SK-N-SH (cell line): ENCODE measurements at regions not wholly inside any gene's neighbourhood (a gene's known extent, or its start where the extent isn't known, plus 50 kb on each side); places are given as distances from the start of the nearest gene placed in this dataset.

ENCODE experiments used
- CTCF ChIA-PET: fragments of 300-600, 350-600 bp; formaldehyde crosslinking; extraction: SDS; loops from one replicate; lab custom pipeline; 2021; lab: Yijun Ruan, JAX
- POLR2A ChIA-PET: fragments of 350-600 bp; sonication (Branson Sonifier 250); formaldehyde crosslinking; extraction: SDS; loops from one replicate; lab custom pipeline; 2020; ENCODE audit warnings: antibody characterized with exemption, inconsistent platforms; lab: Yijun Ruan, JAX
- DNase-seq: peaks from one replicate; pipeline ENCODE4 v3.0.0; 2012
- H2AFZ ChIP-seq: fragments of 200-600 bp; sonication (generic); 2 replicates; pipeline ENCODE4 v1.8.1; 2016; ENCODE audit warnings: antibody characterized with exemption, mild to moderate bottlenecking, low read depth
- H3F3A ChIP-seq: fragments of 200-600 bp; sonication (generic); replicated peaks from 2 replicates; pipeline ENCODE3; 2016; ENCODE audit warnings: antibody characterized with exemption, mild to moderate bottlenecking; ENCODE audit not compliant: insufficient read depth
- H3K27ac ChIP-seq, 2 experiments: fragments of 200-500 bp in 1 of 2; fragments of 200-600 bp in 1 of 2; sonication (Bioruptor generic) in 1 of 2; sonication (generic), shearing (Covaris generic) in 1 of 2; 2 replicates each; pipeline versions ENCODE4 v1.5.1 to v1.6.1; 2014 to 2016; ENCODE audit warnings: low read depth in 2 of 2, inconsistent platforms in 1 of 2, low read length in 1 of 2, mild to moderate bottlenecking in 1 of 2, mixed read lengths in 1 of 2
- H3K27me3 ChIP-seq: fragments of 200-600 bp; sonication (generic), shearing (Covaris generic); 2 replicates; pipeline ENCODE4 v1.6.1; 2016; ENCODE audit warnings: mixed run types; ENCODE audit not compliant: insufficient read depth
- H3K36me3 ChIP-seq, 2 experiments: fragments of 200-500 bp in 1 of 2; fragments of 200-600 bp in 1 of 2; sonication (Bioruptor generic) in 1 of 2; sonication (generic) in 1 of 2; replicated peaks in 1 of 2; 2 replicates each; pipeline versions ENCODE3 to v1.5.1; 2014 to 2016; ENCODE audit warnings: low read length in 1 of 2, mild to moderate bottlenecking in 1 of 2; ENCODE audit not compliant: insufficient read depth in 2 of 2, control insufficient read depth in 1 of 2
- H3K4me1 ChIP-seq, 2 experiments: fragments of 200-500 bp in 1 of 2; fragments of 200-600 bp in 1 of 2; sonication (Bioruptor generic) in 1 of 2; sonication (generic), shearing (Covaris generic) in 1 of 2; 2 replicates each; pipeline versions ENCODE4 v1.5.1 to v1.6.1; 2014 to 2016; ENCODE audit warnings: low read depth in 1 of 2, low read length in 1 of 2, mixed run types in 1 of 2; ENCODE audit not compliant: insufficient read depth in 2 of 2, control insufficient read depth in 1 of 2
- H3K4me2 ChIP-seq: fragments of 200-600 bp; sonication (generic), shearing (Covaris generic); 2 replicates; pipeline ENCODE4 v1.6.1; 2017; ENCODE audit warnings: mixed run types
- H3K4me3 ChIP-seq, 2 experiments: fragments of 200-500 bp in 1 of 2; fragments of 200-600 bp in 1 of 2; sonication (Bioruptor generic) in 1 of 2; sonication (generic), shearing (Covaris generic) in 1 of 2; 2 replicates each; pipeline versions ENCODE4 v1.5.1 to v1.8.1; 2014 to 2016; ENCODE audit warnings: low read depth in 2 of 2, inconsistent platforms in 1 of 2, low read length in 1 of 2, mild to moderate bottlenecking in 1 of 2, mixed read lengths in 1 of 2, moderate library complexity in 1 of 2
- H3K79me2 ChIP-seq: fragments of 200-600 bp; sonication (generic); 2 replicates; pipeline ENCODE4 v1.8.1; 2017; ENCODE audit warnings: mild to moderate bottlenecking; ENCODE audit not compliant: insufficient read depth
- H3K9ac ChIP-seq: fragments of 200-600 bp; sonication (generic); 2 replicates; pipeline ENCODE4 v1.6.1; 2017; ENCODE audit warnings: mixed run types
- H3K9me2 ChIP-seq: fragments of 200-600 bp; sonication (generic); 2 replicates; pipeline ENCODE4 v1.6.1; 2017; ENCODE audit warnings: mixed run types
- H3K9me3 ChIP-seq: fragments of 200-600 bp; sonication (generic); 2 replicates; pipeline ENCODE4 v1.6.1; 2017; ENCODE audit warnings: mixed run types, mild to moderate bottlenecking, moderate library complexity
- H4K20me1 ChIP-seq: fragments of 200-600 bp; sonication (generic); 2 replicates; pipeline ENCODE4 v1.6.1; 2017; ENCODE audit warnings: mild to moderate bottlenecking, mixed run types; ENCODE audit not compliant: insufficient read depth
- CHD2 ChIP-seq: fragments of 150-350 bp; IDR thresholded peaks from 2 replicates; pipeline ENCODE4 v1.6.1; 2018; ENCODE audit warnings: low read length; ENCODE audit not compliant: partially characterized antibody
- CTCF ChIP-seq: fragments of 200-600 bp; sonication (generic); IDR thresholded peaks from 2 replicates; pipeline ENCODE4 v1.6.1; 2017; ENCODE audit warnings: antibody characterized with exemption, mild to moderate bottlenecking, moderate library complexity
- ELF1 ChIP-seq: IDR thresholded peaks from 2 replicates; pipeline ENCODE4 v1.4.0; 2012
- GABPA ChIP-seq: IDR thresholded peaks from 2 replicates; pipeline ENCODE4 v1.4.0; 2012; ENCODE audit warnings: low read depth, mild to moderate bottlenecking
- MEF2A ChIP-seq: IDR thresholded peaks from 2 replicates; pipeline ENCODE4 v1.4.0; 2012; ENCODE audit warnings: low read depth, borderline replicate concordance
- MXI1 ChIP-seq: IDR thresholded peaks from 2 replicates; pipeline ENCODE4 v1.6.1; 2012; ENCODE audit warnings: mild to moderate bottlenecking, low read depth, low read length, improper control_type of control experiment
- NRF1 ChIP-seq: IDR thresholded peaks from 2 replicates; pipeline ENCODE4 v1.6.1; 2012; ENCODE audit warnings: low read depth, mild to moderate bottlenecking, low read length
- PBX3 ChIP-seq: IDR thresholded peaks from 2 replicates; pipeline ENCODE4; 2012
- POLR2AphosphoS5 ChIP-seq: IDR thresholded peaks from 2 replicates; pipeline ENCODE4 v1.6.1; 2012; ENCODE audit warnings: low read depth, low read length
- RAD21 ChIP-seq: IDR thresholded peaks from 2 replicates; pipeline ENCODE4 v1.6.1; 2012; ENCODE audit warnings: mild to moderate bottlenecking, low read length
- SIN3A ChIP-seq: IDR thresholded peaks from 2 replicates; pipeline ENCODE4 v1.6.1; 2012; ENCODE audit warnings: low read depth, mild to moderate bottlenecking, low read length, moderate library complexity, borderline replicate concordance
- SMC3 ChIP-seq: IDR thresholded peaks from 2 replicates; pipeline ENCODE4 v1.6.1; 2012; ENCODE audit warnings: low read depth, low read length, improper control_type of control experiment
- TAF1 ChIP-seq: IDR thresholded peaks from 2 replicates; pipeline ENCODE4 v1.6.1; 2012; ENCODE audit warnings: low read depth, mild to moderate bottlenecking, low read length, moderate library complexity, borderline replicate concordance
- TCF12 ChIP-seq: IDR thresholded peaks from 2 replicates; pipeline ENCODE4 v1.4.0; 2012
- USF2 ChIP-seq: fragments of 150-350 bp; IDR thresholded peaks from 2 replicates; pipeline ENCODE4 v1.6.1; 2017; ENCODE audit warnings: antibody characterized with exemption, low read length, low read depth, borderline replicate concordance
- ZBTB33 ChIP-seq: IDR thresholded peaks from 2 replicates; pipeline ENCODE4 v1.4.0; 2012; ENCODE audit warnings: low read depth, borderline replicate concordance
- WGBS: methylation state at CpG from one replicate; pipeline ENCODE4 v1.1.6; 2017; ENCODE audit warnings: low lambda C conversion rate; 5-methylcytosine and 5-hydroxymethylcytosine counted together

GRCh38 chrX:47311932-47312774, 58.2 kb upstream of the ZNF157 start:
- Histone ChIP-seq H3K4me3 (no peak overlapping the region), H3K9me3 (no peaks in the 10 kb centered on the region), H3K27ac (no peak overlapping the region), H3K36me3 (no peaks in the 10 kb centered on the region), H3K27me3 (no peaks in the 10 kb centered on the region; the same call in 1 of the 2 replicates), H3K79me2 (no peaks in the 10 kb centered on the region), H3K9me2 (no peaks in the 10 kb centered on the region), H3K4me1 (no peaks in the 10 kb centered on the region), H4K20me1 (no peaks in the 10 kb centered on the region), H2AFZ (no peak overlapping the region), H3F3A (no peaks in the 10 kb centered on the region), H3K4me2 (no peak overlapping the region), H3K9ac (no peak overlapping the region)
- DNase-seq, result peak; percentile 44
- WGBS, result 32% methylated on average over 19 of the region's 19 CpGs
- POLR2A ChIA-PET, result no interaction called here
- TF ChIP-seq SIN3A (no peak), CTCF (peak; percentile 61), SMC3 (peak; percentile 39), RAD21 (peak; percentile 52)
- TF ChIP-seq, all 33 proteins: peak for 3
- CTCF ChIA-PET, result interaction anchor here (1.0 to 1.3 kb wide), 6 partner anchors 9 to 79 kb away, joined by 3 to 5 read pairs (median 4); partner anchors contain the start of gene USP11

GRCh38 chrX:47313056-47313455, 57.3 kb upstream of the ZNF157 start:
- DNase-seq, result no peak
- Histone ChIP-seq H3K9ac (no peak overlapping the region), H3K9me2 (no peaks in the 10 kb centered on the region), H3K4me3 (no peak overlapping the region), H3F3A (no peaks in the 10 kb centered on the region), H3K4me2 (no peak overlapping the region), H2AFZ (no peak overlapping the region), H4K20me1 (no peaks in the 10 kb centered on the region), H3K9me3 (no peaks in the 10 kb centered on the region), H3K36me3 (no peaks in the 10 kb centered on the region), H3K27ac (no peak overlapping the region), H3K27me3 (no peaks in the 10 kb centered on the region; the same call in 1 of the 2 replicates), H3K4me1 (no peaks in the 10 kb centered on the region), H3K79me2 (no peaks in the 10 kb centered on the region)
- 44% methylated on average over 5 of the region's 5 CpGs for whole genome bisulfite sequencing
- ChIA-PET POLR2A (no interaction called here), CTCF (interaction anchor here (1.1 to 1.3 kb wide), 3 partner anchors 9 to 72 kb away, joined by 3 to 5 read pairs (median 4); no protein-coding TSS in a partner anchor)
- TF ChIP-seq ELF1 (no peak), MXI1 (no peak), POLR2AphosphoS5 (no peak), MEF2A (no peak), GABPA (no peak), ZBTB33 (no peak), TAF1 (no peak), USF2 (no peak), NRF1 (no peak), PBX3 (no peak), CHD2 (no peak), TCF12 (no peak), CTCF (no peak)
